MCF 10A (cell line): ENCODE measurements at regions not wholly inside any gene's neighbourhood (a gene's known extent, or its start where the extent isn't known, plus 50 kb on each side); places are given as distances from the start of the nearest gene placed in this dataset.

Experiments used
- BruUV-seq: library from RNA; stranded (reverse); fragments of 400-500 nt; replicated peaks from 2 replicates; lab custom pipeline; 2021; lab: Mats Ljungman, UMichigan
- CTCF ChIA-PET: fragments of 300-600 bp; sonication (Branson Sonifier 250); formaldehyde crosslinking; extraction: SDS; loops from one replicate; lab custom pipeline; 2021; ENCODE audit warnings: antibody characterized with exemption, inconsistent platforms; lab: Yijun Ruan, JAX
- POLR2A ChIA-PET: fragments of 300-600, 350-650 bp; sonication (Branson Sonifier 250); formaldehyde crosslinking; extraction: SDS; loops from one replicate; lab custom pipeline; 2020; ENCODE audit warnings: antibody characterized with exemption, inconsistent platforms; lab: Yijun Ruan, JAX
- DNase-seq: peaks from one replicate; pipeline ENCODE4 v3.0.0-alpha.2; 2018; ENCODE audit not compliant: unreplicated experiment
- H3K27ac Mint-ChIP-seq: one replicate; pipeline ENCODE4 v1.8.0; 2022; ENCODE audit warnings: mild to moderate bottlenecking, low read depth, mixed read lengths; ENCODE audit not compliant: unreplicated experiment
- H3K27me3 Mint-ChIP-seq: one replicate; pipeline ENCODE4 v1.8.0; 2022; ENCODE audit warnings: mixed read lengths; ENCODE audit not compliant: insufficient read depth, unreplicated experiment
- H3K36me3 Mint-ChIP-seq: one replicate; pipeline ENCODE4 v1.8.0; 2022; ENCODE audit warnings: mild to moderate bottlenecking, moderate library complexity, mixed read lengths; ENCODE audit not compliant: insufficient read depth, unreplicated experiment
- H3K4me1 Mint-ChIP-seq: one replicate; pipeline ENCODE4 v1.8.0; 2022; ENCODE audit warnings: mixed read lengths; ENCODE audit not compliant: insufficient read depth, unreplicated experiment
- H3K4me3 Mint-ChIP-seq: one replicate; pipeline ENCODE4 v1.8.0; 2022; ENCODE audit warnings: mild to moderate bottlenecking, moderate library complexity, mixed read lengths; ENCODE audit not compliant: unreplicated experiment
- H3K9me3 Mint-ChIP-seq: one replicate; pipeline ENCODE4 v1.8.0; 2022; ENCODE audit warnings: mixed read lengths; ENCODE audit not compliant: unreplicated experiment
- CTCF ChIP-seq: fragments of 200-600 bp; IDR thresholded peaks from one replicate; pipeline ENCODE4 v1.8.0; 2022; ENCODE audit warnings: antibody characterized with exemption, mild to moderate bottlenecking; ENCODE audit not compliant: unreplicated experiment
- intact Hi-C: fragments of 100-400 bp; cut with micrococcal nuclease; formaldehyde crosslinking; loops from 2 replicates; pipeline ENCODE4 v1.14.1; 2022

- no peak for DNase-seq
- ChIA-PET POLR2A (no interaction called here), CTCF (no interaction called here)
- H3K9me3 Mint-ChIP-seq, result no peaks in the 10 kb centered on the region
- H3K4me1 Mint-ChIP-seq, result no peaks in the 10 kb centered on the region
- intact Hi-C loops, result no loop called here
- H3K4me3 Mint-ChIP-seq, result no peak overlapping the region
- no peaks in the 10 kb centered on the region for H3K27me3 Mint-ChIP-seq
- peaks cover 5% of the 10 kb centered on the region for H3K36me3 Mint-ChIP-seq
- BruUV-seq, result no TSS peak
- TF ChIP-seq CTCF, result no peak
- H3K27ac Mint-ChIP-seq, result no peak overlapping the region
Measured at GRCh38 chr3:36220173-36220572, 160.1 kb upstream of the STAC start.

- BruUV-seq, result no TSS peak
- no peak overlapping the region for H3K4me3 Mint-ChIP-seq
- TF ChIP-seq CTCF, result no peak
- intact Hi-C loops, result no loop called here
- H3K36me3 Mint-ChIP-seq, result peaks cover 5% of the 10 kb centered on the region
- no peaks in the 10 kb centered on the region for H3K27me3 Mint-ChIP-seq
- ChIA-PET CTCF (no interaction called here), POLR2A (no interaction called here)
- no peak overlapping the region for H3K27ac Mint-ChIP-seq
- H3K4me1 Mint-ChIP-seq, result no peaks in the 10 kb centered on the region
- DNase-seq, result peak; percentile 8
- H3K9me3 Mint-ChIP-seq, result no peaks in the 10 kb centered on the region
Measured at GRCh38 chr3:36221975-36222374, 158.3 kb upstream of the STAC start.

DNA sequence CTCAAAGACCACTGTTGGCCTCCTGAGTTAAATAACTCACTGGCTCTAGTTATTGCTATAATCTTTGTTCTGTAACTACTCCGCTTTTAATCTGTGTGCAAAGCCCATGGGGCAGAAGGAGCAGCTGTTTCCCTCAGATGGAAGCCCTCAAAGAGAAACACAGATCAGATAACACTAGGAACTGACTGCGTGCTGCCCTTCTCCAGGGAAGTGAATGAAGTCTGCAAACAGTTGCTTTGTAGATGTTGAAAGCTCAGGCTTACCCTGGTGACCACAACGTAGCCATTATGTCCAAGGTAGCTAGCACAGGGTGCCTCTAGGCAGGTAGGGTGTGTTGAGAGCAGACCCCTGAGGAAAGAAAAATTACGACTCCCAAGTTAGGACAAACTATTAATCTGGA is 152.3 kb upstream of the STAC start:
- no peak overlapping the region for H3K4me3 Mint-ChIP-seq
- H3K27ac Mint-ChIP-seq, result no peak overlapping the region
- no TSS peak for BruUV-seq
- H3K36me3 Mint-ChIP-seq, result no peaks in the 10 kb centered on the region
- TF ChIP-seq CTCF, result no peak
- intact Hi-C loops, result no loop called here
- H3K27me3 Mint-ChIP-seq, result peaks cover 13% of the 10 kb centered on the region
- H3K4me1 Mint-ChIP-seq, result no peaks in the 10 kb centered on the region
- CTCF ChIA-PET, result no interaction called here
- DNase-seq, result no peak
- POLR2A ChIA-PET, result no interaction called here
- no peaks in the 10 kb centered on the region for H3K9me3 Mint-ChIP-seq

GRCh38 chr3:36229496-36229895 is 150.8 kb upstream of the STAC start:
- Mint-ChIP-seq H3K36me3 (no peaks in the 10 kb centered on the region), H3K27me3 (peaks cover 13% of the 10 kb centered on the region), H3K4me3 (no peak overlapping the region), H3K4me1 (no peaks in the 10 kb centered on the region), H3K27ac (no peak overlapping the region), H3K9me3 (no peaks in the 10 kb centered on the region)
- CTCF ChIA-PET, result interaction anchor here (0.8 kb wide), 1 partner anchor 312 kb away, joined by 4 read pairs; no protein-coding TSS in a partner anchor
- no TSS peak for BruUV-seq
- intact Hi-C loops, result no loop called here
- POLR2A ChIA-PET, result no interaction called here
- TF ChIP-seq CTCF, result no peak
- DNase-seq, result no peak
